ENCODE measurements at regions not wholly inside any gene's neighbourhood (a gene's known extent, or its start where the extent isn't known, plus 50 kb on each side); places are given as distances from the start of the nearest gene placed in this dataset.

DNA sequence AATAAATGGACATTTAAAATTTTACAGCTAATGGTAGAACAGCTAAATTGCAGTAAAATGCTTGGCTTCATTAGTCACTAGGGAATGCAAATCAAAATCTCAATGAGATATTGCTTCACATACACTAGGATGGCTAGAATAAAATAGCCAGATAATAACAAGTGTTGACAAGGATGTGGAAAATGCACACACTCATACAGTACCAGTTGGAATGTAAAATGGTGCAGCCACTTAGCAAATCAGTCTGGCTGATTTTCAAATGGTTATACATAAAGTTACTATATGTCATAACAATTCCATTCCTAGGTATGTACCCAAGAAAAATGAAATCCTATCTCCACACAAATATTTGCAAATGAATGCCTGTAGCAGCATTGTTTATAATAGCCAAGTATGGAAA is 452.1 kb downstream of the HDGFL1 start:
- Histone ChIP-seq H3K4me1 (ENCODE audit: control insufficient read depth in 2 of 3, insufficient read depth in 2 of 3, low read depth in 1 of 3, low read length in 3 of 3) (no peaks in the 10 kb centered on the region), H3K9ac (ENCODE audit: low read length in 3 of 3) (no peak overlapping the region), H3K27me3 (ENCODE audit: control insufficient read depth, insufficient read depth, low read length) (no peaks in the 10 kb centered on the region), H3K4me3 (ENCODE audit: low read length in 3 of 3) (no peak overlapping the region), H3K36me3 (ENCODE audit: control insufficient read depth in 2 of 3, insufficient read depth in 3 of 3, low read length in 3 of 3) (no peaks in the 10 kb centered on the region), H3K9me3 (ENCODE audit: control insufficient read depth in 2 of 3, insufficient read depth in 1 of 3, low read length in 3 of 3) (no peaks in the 10 kb centered on the region), H3K27ac (ENCODE audit: low read depth in 2 of 2, low read length in 2 of 2) (no peak overlapping the region)
- FAIRE-seq (no peak), DNase-seq (no peak)
- intact Hi-C loops (cut with DNase I) = no loop called here
- TF ChIP-seq, protein P1, sequence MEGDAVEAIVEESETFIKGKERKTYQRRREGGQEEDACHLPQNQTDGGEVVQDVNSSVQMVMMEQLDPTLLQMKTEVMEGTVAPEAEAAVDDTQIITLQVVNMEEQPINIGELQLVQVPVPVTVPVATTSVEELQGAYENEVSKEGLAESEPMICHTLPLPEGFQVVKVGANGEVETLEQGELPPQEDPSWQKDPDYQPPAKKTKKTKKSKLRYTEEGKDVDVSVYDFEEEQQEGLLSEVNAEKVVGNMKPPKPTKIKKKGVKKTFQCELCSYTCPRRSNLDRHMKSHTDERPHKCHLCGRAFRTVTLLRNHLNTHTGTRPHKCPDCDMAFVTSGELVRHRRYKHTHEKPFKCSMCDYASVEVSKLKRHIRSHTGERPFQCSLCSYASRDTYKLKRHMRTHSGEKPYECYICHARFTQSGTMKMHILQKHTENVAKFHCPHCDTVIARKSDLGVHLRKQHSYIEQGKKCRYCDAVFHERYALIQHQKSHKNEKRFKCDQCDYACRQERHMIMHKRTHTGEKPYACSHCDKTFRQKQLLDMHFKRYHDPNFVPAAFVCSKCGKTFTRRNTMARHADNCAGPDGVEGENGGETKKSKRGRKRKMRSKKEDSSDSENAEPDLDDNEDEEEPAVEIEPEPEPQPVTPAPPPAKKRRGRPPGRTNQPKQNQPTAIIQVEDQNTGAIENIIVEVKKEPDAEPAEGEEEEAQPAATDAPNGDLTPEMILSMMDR (IDR thresholded peaks at IDR 0.05; ENCODE audit: borderline replicate concordance, extremely low read depth, insufficient read depth) = no peak

- no peak for FAIRE-seq
- no peak overlapping the region for H3K4me3 ChIP-seq (ENCODE audit: low read length in 3 of 3)
- no peaks in the 10 kb centered on the region for H3K36me3 ChIP-seq (ENCODE audit: control insufficient read depth in 2 of 3, insufficient read depth in 3 of 3, low read length in 3 of 3)
- intact Hi-C loops (cut with DNase I) = no loop called here
- H3K4me1 ChIP-seq (ENCODE audit: control insufficient read depth in 2 of 3, insufficient read depth in 2 of 3, low read depth in 1 of 3, low read length in 3 of 3) = no peaks in the 10 kb centered on the region
- no peak overlapping the region for H3K27ac ChIP-seq (ENCODE audit: low read depth in 2 of 2, low read length in 2 of 2)
- TF ChIP-seq, protein P1 (IDR thresholded peaks at IDR 0.05; ENCODE audit: borderline replicate concordance, extremely low read depth, insufficient read depth) = no peak
- H3K9me3 ChIP-seq (ENCODE audit: control insufficient read depth in 2 of 3, insufficient read depth in 1 of 3, low read length in 3 of 3) = no peaks in the 10 kb centered on the region
- H3K9ac ChIP-seq (ENCODE audit: low read length in 3 of 3) = no peak overlapping the region
- no peaks in the 10 kb centered on the region for H3K27me3 ChIP-seq (ENCODE audit: control insufficient read depth, insufficient read depth, low read length)
- peak in 1 of 5 donors; percentile 31 for DNase-seq
Observed at GRCh38 chr6:23027281-23027680, 457.9 kb downstream of the HDGFL1 start.

GRCh38 chr6:23031986-23032385 is 462.6 kb downstream of the HDGFL1 start:
- Histone ChIP-seq H3K36me3 (ENCODE audit: control insufficient read depth in 2 of 3, insufficient read depth in 3 of 3, low read length in 3 of 3) (no peaks in the 10 kb centered on the region), H3K27ac (ENCODE audit: low read depth in 2 of 2, low read length in 2 of 2) (no peak overlapping the region), H3K27me3 (ENCODE audit: control insufficient read depth, insufficient read depth, low read length) (no peaks in the 10 kb centered on the region), H3K4me3 (ENCODE audit: low read length in 3 of 3) (no peak overlapping the region), H3K9ac (ENCODE audit: low read length in 3 of 3) (no peak overlapping the region), H3K4me1 (ENCODE audit: control insufficient read depth in 2 of 3, insufficient read depth in 2 of 3, low read depth in 1 of 3, low read length in 3 of 3) (no peaks in the 10 kb centered on the region), H3K9me3 (ENCODE audit: control insufficient read depth in 2 of 3, insufficient read depth in 1 of 3, low read length in 3 of 3) (no peaks in the 10 kb centered on the region)
- TF ChIP-seq, protein P1 (IDR thresholded peaks at IDR 0.05; ENCODE audit: borderline replicate concordance, extremely low read depth, insufficient read depth) = no peak
- DNase-seq (no peak), FAIRE-seq (no peak)
- intact Hi-C loops (cut with DNase I) = no loop called here

DNA sequence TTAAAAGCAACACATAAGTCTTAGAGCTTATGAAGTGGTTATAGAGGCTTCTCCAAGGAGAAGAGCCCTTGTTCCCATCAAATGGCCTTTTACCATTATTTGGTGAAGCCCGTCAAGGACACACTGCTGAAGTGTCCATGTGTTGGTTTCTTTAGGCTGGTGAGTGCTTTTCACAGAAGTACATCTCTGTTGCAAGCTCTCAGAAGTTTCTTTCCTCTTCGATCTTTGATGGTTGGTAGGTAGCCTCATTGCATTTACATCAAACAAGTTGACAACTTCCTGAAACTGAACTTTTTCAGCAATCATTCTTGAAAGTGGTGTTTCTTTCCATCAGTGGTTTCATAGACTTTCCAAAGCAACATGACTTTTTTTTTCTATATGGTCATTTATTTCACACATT is 465.6 kb downstream of the HDGFL1 start:
- DNase-seq (no peak), FAIRE-seq (no peak)
- no peaks in the 10 kb centered on the region for H3K27me3 ChIP-seq (ENCODE audit: control insufficient read depth, insufficient read depth, low read length)
- no peak overlapping the region for H3K27ac ChIP-seq (ENCODE audit: low read depth in 2 of 2, low read length in 2 of 2)
- intact Hi-C loops (cut with DNase I) = no loop called here
- H3K4me3 ChIP-seq (ENCODE audit: low read length in 3 of 3) = no peak overlapping the region
- H3K4me1 ChIP-seq (ENCODE audit: control insufficient read depth in 2 of 3, insufficient read depth in 2 of 3, low read depth in 1 of 3, low read length in 3 of 3) = no peaks in the 10 kb centered on the region
- TF ChIP-seq, protein P1 (IDR thresholded peaks at IDR 0.05; ENCODE audit: borderline replicate concordance, extremely low read depth, insufficient read depth) = no peak
- no peaks in the 10 kb centered on the region for H3K36me3 ChIP-seq (ENCODE audit: control insufficient read depth in 2 of 3, insufficient read depth in 3 of 3, low read length in 3 of 3)
- H3K9ac ChIP-seq (ENCODE audit: low read length in 3 of 3) = no peak overlapping the region
- no peaks in the 10 kb centered on the region for H3K9me3 ChIP-seq (ENCODE audit: control insufficient read depth in 2 of 3, insufficient read depth in 1 of 3, low read length in 3 of 3)
